ENCODE measurements at regions not wholly inside any gene's neighbourhood (a gene's known extent, or its start where the extent isn't known, plus 50 kb on each side); places are given as distances from the start of the nearest gene placed in this dataset.

- H3K27ac ChIP-seq: no peak overlapping the region
- intact Hi-C loops (cut with DNase I): no loop called here
- H3K4me1 ChIP-seq: no peaks in the 10 kb centered on the region
- TF ChIP-seq, protein P1, sequence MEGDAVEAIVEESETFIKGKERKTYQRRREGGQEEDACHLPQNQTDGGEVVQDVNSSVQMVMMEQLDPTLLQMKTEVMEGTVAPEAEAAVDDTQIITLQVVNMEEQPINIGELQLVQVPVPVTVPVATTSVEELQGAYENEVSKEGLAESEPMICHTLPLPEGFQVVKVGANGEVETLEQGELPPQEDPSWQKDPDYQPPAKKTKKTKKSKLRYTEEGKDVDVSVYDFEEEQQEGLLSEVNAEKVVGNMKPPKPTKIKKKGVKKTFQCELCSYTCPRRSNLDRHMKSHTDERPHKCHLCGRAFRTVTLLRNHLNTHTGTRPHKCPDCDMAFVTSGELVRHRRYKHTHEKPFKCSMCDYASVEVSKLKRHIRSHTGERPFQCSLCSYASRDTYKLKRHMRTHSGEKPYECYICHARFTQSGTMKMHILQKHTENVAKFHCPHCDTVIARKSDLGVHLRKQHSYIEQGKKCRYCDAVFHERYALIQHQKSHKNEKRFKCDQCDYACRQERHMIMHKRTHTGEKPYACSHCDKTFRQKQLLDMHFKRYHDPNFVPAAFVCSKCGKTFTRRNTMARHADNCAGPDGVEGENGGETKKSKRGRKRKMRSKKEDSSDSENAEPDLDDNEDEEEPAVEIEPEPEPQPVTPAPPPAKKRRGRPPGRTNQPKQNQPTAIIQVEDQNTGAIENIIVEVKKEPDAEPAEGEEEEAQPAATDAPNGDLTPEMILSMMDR (IDR thresholded peaks at IDR 0.05): no peak
- no peaks in the 10 kb centered on the region for H3K36me3 ChIP-seq
- no peaks in the 10 kb centered on the region for H3K27me3 ChIP-seq
- DNase-seq (ENCODE audit: low spot score in 2 of 2): no peak
- H3K4me3 ChIP-seq: no peak overlapping the region
- no peaks in the 10 kb centered on the region for H3K9me3 ChIP-seq
Measured at GRCh38 chr2:14297340-14297739, 335.2 kb upstream of the LRATD1 start.

GRCh38 chr2:14297906-14298305 lies 334.6 kb upstream of the LRATD1 start:
- no peak for DNase-seq (ENCODE audit: low spot score in 2 of 2)
- H3K9me3 ChIP-seq: no peaks in the 10 kb centered on the region
- H3K4me1 ChIP-seq: no peaks in the 10 kb centered on the region
- intact Hi-C loops (cut with DNase I): no loop called here
- H3K27me3 ChIP-seq: no peaks in the 10 kb centered on the region
- H3K36me3 ChIP-seq: no peaks in the 10 kb centered on the region
- H3K4me3 ChIP-seq: no peak overlapping the region
- TF ChIP-seq, protein P1 (IDR thresholded peaks at IDR 0.05): no peak
- H3K27ac ChIP-seq: no peak overlapping the region

DNA sequence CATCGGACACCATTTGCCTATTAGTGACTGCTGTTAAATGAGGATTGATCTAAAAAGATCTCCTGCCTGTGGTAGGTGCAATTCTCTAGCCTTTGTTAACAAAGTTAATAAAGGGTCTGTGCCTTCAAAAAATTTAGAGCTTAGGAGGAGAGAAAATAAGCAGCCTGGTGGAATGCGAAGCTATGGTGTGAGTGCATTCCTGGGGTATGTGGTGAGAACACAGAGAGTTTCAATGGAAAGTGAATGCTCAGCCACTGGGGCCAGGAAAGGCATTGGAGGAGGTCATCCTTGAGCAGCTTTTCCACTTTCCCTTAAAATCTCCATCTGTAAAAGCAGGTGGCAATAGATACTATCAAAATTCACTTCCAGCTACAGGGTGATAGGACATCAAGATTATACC lies 331.2 kb upstream of the LRATD1 start:
- TF ChIP-seq, protein P1 (IDR thresholded peaks at IDR 0.05): no peak
- Histone ChIP-seq H3K27me3 (no peaks in the 10 kb centered on the region), H3K36me3 (no peaks in the 10 kb centered on the region), H3K4me3 (no peak overlapping the region), H3K9me3 (no peaks in the 10 kb centered on the region), H3K4me1 (no peaks in the 10 kb centered on the region), H3K27ac (no peak overlapping the region)
- intact Hi-C loops (cut with DNase I): no loop called here
- no peak for DNase-seq (ENCODE audit: low spot score in 2 of 2)

DNA sequence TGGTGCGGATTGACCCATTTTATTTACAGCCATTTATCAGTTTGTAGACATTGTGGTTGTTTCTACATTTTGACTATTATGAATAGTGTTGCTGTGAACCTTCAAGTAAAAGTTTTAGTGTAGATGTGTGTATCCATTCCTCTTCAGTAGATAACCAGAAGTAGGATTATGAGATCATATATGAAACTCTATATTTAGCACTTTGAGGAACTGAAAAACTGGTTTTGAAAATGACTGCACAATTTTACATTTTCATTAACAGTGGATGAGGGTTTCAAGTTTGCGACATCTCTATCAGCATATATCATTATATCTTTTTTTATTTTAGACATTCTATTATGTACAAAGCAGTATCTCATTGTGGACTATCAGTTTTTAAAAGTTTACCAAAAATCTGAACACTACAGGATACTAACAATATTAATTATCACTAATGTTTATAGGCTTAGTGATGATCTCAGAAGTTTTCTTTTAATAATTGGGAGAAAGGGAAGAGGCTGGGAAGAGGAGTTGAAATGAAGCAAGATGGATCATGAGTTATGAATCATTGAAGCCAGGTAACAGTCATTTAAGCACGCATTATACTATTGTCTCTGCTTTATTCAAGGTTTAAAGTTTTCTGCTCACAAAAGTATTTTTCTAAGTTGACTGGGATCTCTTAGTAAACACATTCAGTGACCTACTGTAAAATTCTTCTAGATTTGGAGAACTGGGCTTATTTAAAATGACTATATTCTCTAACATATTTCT lies 329.0 kb upstream of the LRATD1 start:
- no peaks in the 10 kb centered on the region for H3K36me3 ChIP-seq
- no peak for DNase-seq (ENCODE audit: low spot score in 2 of 2)
- H3K4me1 ChIP-seq: no peaks in the 10 kb centered on the region
- no peak overlapping the region for H3K27ac ChIP-seq
- no peak overlapping the region for H3K4me3 ChIP-seq
- TF ChIP-seq, protein P1 (IDR thresholded peaks at IDR 0.05): no peak
- H3K27me3 ChIP-seq: no peaks in the 10 kb centered on the region
- intact Hi-C loops (cut with DNase I): no loop called here
- H3K9me3 ChIP-seq: no peaks in the 10 kb centered on the region

- Histone ChIP-seq H3K36me3 (no peaks in the 10 kb centered on the region), H3K9me3 (no peaks in the 10 kb centered on the region), H3K4me1 (no peaks in the 10 kb centered on the region), H3K4me3 (no peak overlapping the region), H3K27me3 (no peaks in the 10 kb centered on the region), H3K27ac (no peak overlapping the region)
- intact Hi-C loops (cut with DNase I): no loop called here
- TF ChIP-seq, protein P1 (IDR thresholded peaks at IDR 0.05): no peak
- DNase-seq (ENCODE audit: low spot score in 2 of 2): no peak
Measured at GRCh38 chr2:14304326-14304725, 328.2 kb upstream of the LRATD1 start.
